Neuronal stem cell (in vitro differentiated cells): ENCODE measurements at regions not wholly inside any gene's neighbourhood (a gene's known extent, or its start where the extent isn't known, plus 50 kb on each side); places are given as distances from the start of the nearest gene placed in this dataset.

ENCODE experiments used
- DNase-seq: peaks from one replicate; pipeline ENCODE4 v3.0.0-alpha.2; 2013; ENCODE audit warnings: low spot score
- H2AFZ ChIP-seq: one replicate; pipeline ENCODE4 v1.6.1; 2013; ENCODE audit warnings: mild to moderate bottlenecking, low read length, inconsistent platforms
- H2AK5ac ChIP-seq: 2 replicates; pipeline ENCODE4 v1.6.1; 2013; ENCODE audit warnings: low read depth, mild to moderate bottlenecking, inconsistent platforms, low read length, moderate library complexity, mixed read lengths
- H2BK120ac ChIP-seq: 2 replicates; pipeline ENCODE4 v1.6.1; 2013; ENCODE audit warnings: low read depth, mild to moderate bottlenecking, inconsistent platforms, low read length, moderate library complexity, mixed read lengths
- H2BK12ac ChIP-seq: one replicate; pipeline ENCODE4 v1.6.1; 2013; ENCODE audit warnings: low read length, inconsistent platforms
- H2BK15ac ChIP-seq: 2 replicates; pipeline ENCODE4 v1.6.1; 2013; ENCODE audit warnings: mild to moderate bottlenecking, low read length, inconsistent platforms, mixed read lengths
- H2BK5ac ChIP-seq: one replicate; pipeline ENCODE4 v1.6.1; 2013; ENCODE audit warnings: inconsistent platforms, mild to moderate bottlenecking, low read length, moderate library complexity
- H3K14ac ChIP-seq: one replicate; pipeline ENCODE4 v1.6.1; 2013; ENCODE audit warnings: low read length, inconsistent platforms
- H3K18ac ChIP-seq: 2 replicates; pipeline ENCODE4 v1.6.1; 2013; ENCODE audit warnings: low read length, inconsistent platforms
- H3K23ac ChIP-seq: 2 replicates; pipeline ENCODE4 v1.6.1; 2013; ENCODE audit warnings: low read depth, mild to moderate bottlenecking, mixed read lengths, low read length, inconsistent platforms; ENCODE audit not compliant: poor library complexity
- H3K27ac ChIP-seq: replicated peaks from 3 replicates; pipeline ENCODE4 v1.5.1; 2013; ENCODE audit warnings: low read length, inconsistent platforms
- H3K27me3 ChIP-seq, 3 experiments: 2 replicates each; pipeline ENCODE4 v1.6.1; 2013; ENCODE audit warnings: low read length in 3 of 3, mild to moderate bottlenecking in 2 of 3, inconsistent platforms in 1 of 3, low read depth in 1 of 3, mixed read lengths in 1 of 3, moderate library complexity in 1 of 3; ENCODE audit not compliant: control insufficient read depth in 3 of 3, insufficient read depth in 3 of 3
- H3K36me3 ChIP-seq, 2 donors: replicated peaks in 1 of 2; 2 replicates each; pipeline ENCODE4 v1.6.1; 2013; ENCODE audit warnings: low read length in 2 of 2; ENCODE audit not compliant: control insufficient read depth in 2 of 2, insufficient read depth in 2 of 2
- H3K4ac ChIP-seq: 2 replicates; pipeline ENCODE4 v1.6.1; 2013; ENCODE audit warnings: inconsistent platforms, mild to moderate bottlenecking, low read length, moderate library complexity
- H3K4me1 ChIP-seq, 2 donors: 1 replicate in 1 of 2; 2 replicates in 1 of 2; pipeline ENCODE4 v1.6.1; 2013; ENCODE audit warnings: low read length in 2 of 2, low read depth in 1 of 2; ENCODE audit not compliant: control insufficient read depth in 2 of 2, insufficient read depth in 1 of 2
- H3K4me2 ChIP-seq: one replicate; pipeline ENCODE4 v1.6.1; 2013; ENCODE audit warnings: mild to moderate bottlenecking, low read length, inconsistent platforms; ENCODE audit not compliant: insufficient read depth, poor library complexity, severe bottlenecking
- H3K4me3 ChIP-seq, 2 donors: 2 replicates each; pipeline ENCODE4 v1.5.1; 2013; ENCODE audit warnings: low read length in 2 of 2, mild to moderate bottlenecking in 2 of 2, inconsistent platforms in 1 of 2, moderate library complexity in 1 of 2
- H3K79me1 ChIP-seq: one replicate; pipeline ENCODE4 v1.6.1; 2013; ENCODE audit warnings: low read depth, mild to moderate bottlenecking, inconsistent platforms, low read length, moderate library complexity
- H3K9ac ChIP-seq: one replicate; pipeline ENCODE4 v1.6.1; 2013; ENCODE audit warnings: mild to moderate bottlenecking, low read depth, low read length, inconsistent platforms; ENCODE audit not compliant: poor library complexity
- H3K9me3 ChIP-seq, 2 donors: replicated peaks in 1 of 2; 2 replicates each; pipeline versions ENCODE3 to v1.6.1; 2013; ENCODE audit warnings: low read length in 2 of 2, mild to moderate bottlenecking in 2 of 2, inconsistent platforms in 1 of 2, low read depth in 1 of 2, mixed read lengths in 1 of 2, moderate library complexity in 1 of 2; ENCODE audit not compliant: control insufficient read depth in 2 of 2, insufficient read depth in 1 of 2
- H4K8ac ChIP-seq: one replicate; pipeline ENCODE4 v1.6.1; 2013; ENCODE audit warnings: low read depth, mild to moderate bottlenecking, inconsistent platforms, low read length, moderate library complexity
- H4K91ac ChIP-seq: one replicate; pipeline ENCODE4 v1.6.1; 2013; ENCODE audit warnings: low read length, low read depth, mild to moderate bottlenecking, inconsistent platforms; ENCODE audit not compliant: poor library complexity
- WGBS, 2 donors: extraction: QIAGEN DNeasy Blood & Tissue Kit; methylation state at CpG; one replicate each; pipeline ENCODE4 v1.1.7; 2013; ENCODE audit warnings: missing lambda C conversion rate in 2 of 2, mixed read lengths in 1 of 2; ENCODE audit not compliant: insufficient read length in 2 of 2, insufficient replicate concordance in 1 of 2; ENCODE audit errors: extremely low coverage in 2 of 2; 5-methylcytosine and 5-hydroxymethylcytosine counted together

DNA sequence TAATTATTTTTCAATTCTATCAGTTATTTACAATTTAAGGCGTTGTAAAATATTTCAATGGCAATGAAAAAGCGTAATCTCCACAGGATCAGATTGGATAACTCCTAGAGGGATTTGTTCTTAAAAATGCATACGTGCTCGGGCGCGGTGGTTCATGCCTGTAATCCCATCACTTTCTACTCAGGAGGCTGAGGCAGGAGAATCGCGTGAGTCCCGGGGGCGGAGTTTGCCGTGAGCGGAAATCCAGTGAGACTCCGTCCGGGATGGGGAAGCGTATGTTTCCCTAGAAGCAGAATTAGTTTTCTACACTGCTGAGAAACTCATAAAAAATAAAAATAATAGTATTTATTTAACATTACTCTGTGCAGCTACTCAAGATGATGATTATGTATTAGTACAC is 917.8 kb upstream of the PCDH20 start:
- Histone ChIP-seq H2BK15ac (no peak overlapping the region), H3K4me1 (peaks cover 0 to 6% of the 10 kb centered on the region in 2 donors), H4K8ac (no peak overlapping the region), H3K4me3 (no peak overlapping the region), H4K91ac (no peak overlapping the region), H3K9ac (no peak overlapping the region), H3K4ac (no peak overlapping the region), H3K79me1 (no peaks in the 10 kb centered on the region), H2BK5ac (no peak overlapping the region), H2BK120ac (no peak overlapping the region), H2AK5ac (no peak overlapping the region), H3K27me3 (no peaks in the 10 kb centered on the region), H2AFZ (no peak overlapping the region), H3K14ac (no peak overlapping the region), H3K27ac (no peak overlapping the region), H3K36me3 (no peaks in the 10 kb centered on the region), H3K18ac (no peak overlapping the region), H3K4me2 (no peak overlapping the region), H3K23ac (no peak overlapping the region), H3K9me3 (no peaks in the 10 kb centered on the region), H2BK12ac (no peak overlapping the region)
- no peak for DNase-seq
- WGBS, 2 donors: no CpG with 5 or more reads among the region's 15 CpGs

DNA sequence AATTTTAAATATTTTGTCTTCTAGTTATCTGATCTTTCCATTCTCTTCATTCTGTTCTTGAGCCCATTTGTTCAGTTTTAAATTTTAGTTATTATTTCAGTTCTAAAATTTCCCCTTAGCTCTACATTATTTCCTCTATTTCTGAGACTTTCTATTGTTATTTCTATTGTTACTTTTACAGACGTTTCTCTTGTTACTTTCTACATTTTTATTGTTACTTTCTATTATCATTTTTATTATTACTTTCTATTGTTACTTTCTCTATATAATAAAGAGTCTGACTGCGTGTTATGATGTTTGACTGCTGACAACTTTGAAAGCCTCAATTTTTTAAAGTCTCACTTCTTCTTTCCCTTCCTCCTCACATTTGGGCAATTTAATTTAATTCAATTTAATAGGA is 915.7 kb upstream of the PCDH20 start:
- H3K27ac ChIP-seq: no peak overlapping the region
- no peak overlapping the region for H3K4me3 ChIP-seq
- H3K9ac ChIP-seq: no peak overlapping the region
- no peak overlapping the region for H2BK120ac ChIP-seq
- H2BK15ac ChIP-seq: no peak overlapping the region
- H3K36me3 ChIP-seq: no peaks in the 10 kb centered on the region
- H2AK5ac ChIP-seq: no peak overlapping the region
- no peak overlapping the region for H3K14ac ChIP-seq
- H3K79me1 ChIP-seq: no peaks in the 10 kb centered on the region
- no peak overlapping the region for H2BK12ac ChIP-seq
- no peak for DNase-seq
- no peaks in the 10 kb centered on the region for H3K27me3 ChIP-seq
- no peak overlapping the region for H3K4ac ChIP-seq
- H4K8ac ChIP-seq: no peak overlapping the region
- WGBS, 2 donors: no CpG with 5 or more reads among the region's 2 CpGs
- no peak overlapping the region for H4K91ac ChIP-seq
- H3K4me1 ChIP-seq: no peaks in the 10 kb centered on the region
- H2BK5ac ChIP-seq: no peak overlapping the region
- no peak overlapping the region for H3K4me2 ChIP-seq
- H3K18ac ChIP-seq: no peak overlapping the region
- H2AFZ ChIP-seq: no peak overlapping the region
- no peak overlapping the region for H3K23ac ChIP-seq
- H3K9me3 ChIP-seq: no peaks in the 10 kb centered on the region

DNA sequence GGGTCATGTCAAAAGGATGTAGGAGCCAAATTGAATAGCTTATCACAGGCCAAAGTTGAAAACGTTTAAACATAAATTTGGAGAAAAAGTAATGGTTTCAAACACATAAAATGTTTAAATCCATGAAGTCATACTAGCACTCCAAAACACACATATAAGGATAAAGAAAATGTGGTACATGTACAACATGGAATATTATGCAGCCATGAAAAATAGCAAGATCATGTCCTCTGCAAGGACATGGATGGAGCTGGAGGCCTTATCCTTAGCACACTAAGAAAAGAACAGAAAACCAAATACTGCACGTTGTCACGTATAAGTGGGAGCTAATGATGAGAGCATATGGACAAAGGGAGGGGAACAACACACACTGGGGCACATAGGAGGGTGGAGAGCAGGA is 911.7 kb upstream of the PCDH20 start:
- Histone ChIP-seq H3K4me2 (no peak overlapping the region), H4K91ac (no peak overlapping the region), H3K9me3 (no peaks in the 10 kb centered on the region), H3K18ac (no peak overlapping the region), H3K4me3 (no peak overlapping the region), H3K14ac (no peak overlapping the region), H3K9ac (no peak overlapping the region), H3K23ac (no peak overlapping the region), H2BK12ac (no peak overlapping the region), H3K4ac (no peak overlapping the region), H3K36me3 (no peaks in the 10 kb centered on the region), H2BK5ac (no peak overlapping the region), H3K79me1 (no peaks in the 10 kb centered on the region), H2AFZ (no peak overlapping the region), H2BK120ac (no peak overlapping the region), H3K27ac (no peak overlapping the region), H2BK15ac (no peak overlapping the region), H3K4me1 (peaks cover 0 to 3% of the 10 kb centered on the region in 2 donors), H4K8ac (no peak overlapping the region), H3K27me3 (no peaks in the 10 kb centered on the region), H2AK5ac (no peak overlapping the region)
- WGBS, 2 donors: no CpG with 5 or more reads among the region's 3 CpGs
- DNase-seq: no peak

DNA sequence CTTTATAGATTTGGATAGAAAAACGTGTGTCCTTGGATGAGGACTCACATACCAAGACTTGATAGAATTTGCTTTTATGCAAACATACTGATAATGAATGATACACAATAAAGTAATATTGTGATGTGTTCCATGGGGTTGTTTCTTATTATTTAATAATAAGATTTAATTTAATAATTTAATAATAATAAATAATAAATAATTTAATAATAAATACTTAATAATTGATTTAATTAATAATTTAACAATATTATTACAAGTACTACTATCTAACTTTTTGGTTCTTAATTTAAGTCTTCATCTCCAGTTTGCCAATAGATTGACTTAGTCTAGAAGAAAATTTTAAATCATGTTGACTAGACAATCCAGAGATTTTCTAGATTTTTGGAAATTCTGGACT is 909.2 kb upstream of the PCDH20 start:
- H2AK5ac ChIP-seq: no peak overlapping the region
- WGBS, 2 donors: no CpG with 5 or more reads among the region's 1 CpG

More for the DNA sequence above, 909.2 kb upstream of the PCDH20 start:
- DNase-seq: no peak
- Histone ChIP-seq H4K91ac (no peak overlapping the region), H3K4me1 (peaks cover 0 to 3% of the 10 kb centered on the region in 2 donors), H4K8ac (no peak overlapping the region), H3K79me1 (no peaks in the 10 kb centered on the region), H3K36me3 (no peaks in the 10 kb centered on the region), H2BK120ac (no peak overlapping the region), H3K14ac (no peak overlapping the region), H3K18ac (no peak overlapping the region), H3K9me3 (no peaks in the 10 kb centered on the region), H2BK15ac (no peak overlapping the region), H2BK5ac (no peak overlapping the region), H3K27ac (no peak overlapping the region), H3K4ac (no peak overlapping the region), H2AFZ (no peak overlapping the region), H3K9ac (no peak overlapping the region), H3K4me2 (no peak overlapping the region), H3K4me3 (no peak overlapping the region), H2BK12ac (no peak overlapping the region), H3K23ac (no peak overlapping the region), H3K27me3 (no peaks in the 10 kb centered on the region)
